ENCODE measurements at regions not wholly inside any gene's neighbourhood (a gene's known extent, or its start where the extent isn't known, plus 50 kb on each side); places are given as distances from the start of the nearest gene placed in this dataset.
"Not testable (repeated sequence)": the region's sequence is repeated elsewhere in the genome, so short reads cannot be mapped to it uniquely, and the experiment has no call there.

GRCh38 chr14:105705512-105705861, 179.1 kb downstream of the TMEM121 start:
- TF ChIP-seq CTCF, POLR2A (IDR thresholded peaks at IDR 0.05): not testable (repeated sequence)
